B cell (primary cell): ENCODE measurements at regions not wholly inside any gene's neighbourhood (a gene's known extent, or its start where the extent isn't known, plus 50 kb on each side); places are given as distances from the start of the nearest gene placed in this dataset.
A peak's percentile ranks its signal among the peaks of the same experiment; 100 is the strongest.

ENCODE experiments used
- ATAC-seq: fragments of 200-7000 bp; cut with Tn5 transposase; one replicate; pipeline ENCODE4 v1.10.0; 2021; ENCODE audit warnings: low read depth, mild to moderate bottlenecking, moderate number of reproducible peaks, moderate library complexity
- CTCF ChIA-PET: fragments of 350-600 bp; sonication (Branson Sonifier 250); formaldehyde crosslinking; loops from one replicate; lab custom pipeline; 2021; ENCODE audit warnings: antibody characterized with exemption, inconsistent platforms; lab: Charles Lee
- POLR2A ChIA-PET: fragments of 350-600 bp; sonication (Branson Sonifier 250); formaldehyde crosslinking; loops from one replicate; lab custom pipeline; 2021; ENCODE audit warnings: antibody characterized with exemption; lab: Charles Lee
- DNase-seq: peaks from one replicate; pipeline ENCODE4 v3.0.0; 2013
- H2AFZ ChIP-seq: 2 replicates; pipeline ENCODE4 v1.6.1; 2012; ENCODE audit warnings: mild to moderate bottlenecking, low read depth, low read length; ENCODE audit not compliant: insufficient read depth, poor library complexity, severe bottlenecking
- H3K27ac ChIP-seq, 2 donors: 1 replicate in 1 of 2; 2 replicates in 1 of 2; pipeline ENCODE4 v1.5.1; 2012 to 2013; ENCODE audit warnings: low read length in 2 of 2, mild to moderate bottlenecking in 2 of 2, moderate library complexity in 1 of 2
- H3K27me3 ChIP-seq, 4 experiments: fragments of 200-600 bp in 1 of 4; sonication (generic) in 1 of 4; replicated peaks in 1 of 4; 1 replicate in 2 of 4; 2 replicates in 2 of 4; pipeline versions ENCODE4 v1.6.1 to v1.7.0; 2013 to 2016; ENCODE audit warnings: low read length in 3 of 4, mild to moderate bottlenecking in 2 of 4, mixed read lengths in 1 of 4, moderate library complexity in 1 of 4; ENCODE audit not compliant: insufficient read depth in 4 of 4, control insufficient read depth in 3 of 4; ENCODE audit errors: control extremely low read depth in 1 of 4
- H3K36me3 ChIP-seq, 2 experiments: replicated peaks in 1 of 2; 1 replicate in 1 of 2; 2 replicates in 1 of 2; pipeline versions ENCODE4 v1.6.1 to v1.7.1; 2013; ENCODE audit warnings: low read length in 1 of 2; ENCODE audit not compliant: insufficient read depth in 2 of 2, control insufficient read depth in 1 of 2; ENCODE audit errors: control extremely low read depth in 1 of 2, extremely low read depth in 1 of 2
- H3K4me1 ChIP-seq, 2 donors: fragments of 200-600 bp in 1 of 2; sonication (generic) in 1 of 2; 1 replicate in 1 of 2; 2 replicates in 1 of 2; pipeline versions ENCODE4 v1.5.1 to v1.6.1; 2013 to 2017; ENCODE audit warnings: low read length in 2 of 2; ENCODE audit not compliant: control insufficient read depth in 2 of 2, insufficient read depth in 2 of 2
- H3K4me2 ChIP-seq: replicated peaks from 2 replicates; pipeline ENCODE3; 2012; ENCODE audit warnings: mild to moderate bottlenecking, low read depth, low read length; ENCODE audit not compliant: poor library complexity, severe bottlenecking
- H3K4me3 ChIP-seq, 5 experiments: fragments of 200-600 bp in 1 of 5; sonication (generic) in 1 of 5; 1 replicate in 3 of 5; 2 replicates in 2 of 5; pipeline versions ENCODE4 v1.5.1 to v1.7.0; 2011 to 2016; ENCODE audit warnings: low read length in 4 of 5, mild to moderate bottlenecking in 4 of 5, low read depth in 2 of 5, control low read depth in 1 of 5, moderate library complexity in 1 of 5; ENCODE audit not compliant: insufficient read depth in 1 of 5; ENCODE audit errors: control extremely low read depth in 1 of 5, extremely low read depth in 1 of 5
- H3K79me2 ChIP-seq: fragments of 200-600 bp; sonication (generic); one replicate; pipeline ENCODE4 v1.6.0; 2016; ENCODE audit warnings: low read length; ENCODE audit not compliant: control insufficient read depth, insufficient read depth
- H3K9ac ChIP-seq: fragments of 200-600 bp; sonication (generic); 2 replicates; pipeline ENCODE4 v1.6.1; 2017; ENCODE audit warnings: mild to moderate bottlenecking, low read length, moderate library complexity
- H3K9me3 ChIP-seq, 3 donors: one replicate each; pipeline versions ENCODE4 v1.6.1 to v1.7.1; 2013; ENCODE audit warnings: low read length in 2 of 3; ENCODE audit not compliant: control insufficient read depth in 2 of 3, insufficient read depth in 1 of 3; ENCODE audit errors: control extremely low read depth in 1 of 3
- H4K20me1 ChIP-seq: 2 replicates; pipeline ENCODE4 v1.6.0; 2012; ENCODE audit warnings: mild to moderate bottlenecking, low read length; ENCODE audit not compliant: insufficient read depth, control insufficient read depth, poor library complexity, severe bottlenecking
- H3K27ac Mint-ChIP-seq: one replicate; pipeline ENCODE4 v1.8.0; 2021; ENCODE audit warnings: mixed read lengths
- H3K27me3 Mint-ChIP-seq: one replicate; pipeline ENCODE4 v1.8.0; 2021; ENCODE audit warnings: mixed read lengths
- H3K4me1 Mint-ChIP-seq: one replicate; pipeline ENCODE4 v1.8.0; 2021; ENCODE audit warnings: mixed read lengths
- H3K4me3 Mint-ChIP-seq: one replicate; pipeline ENCODE4 v1.8.0; 2021; ENCODE audit warnings: mixed read lengths
- H3K9me3 Mint-ChIP-seq: one replicate; pipeline ENCODE4 v1.8.0; 2022; ENCODE audit warnings: mixed read lengths; ENCODE audit not compliant: insufficient read depth
- EZH2 ChIP-seq: IDR thresholded peaks from 2 replicates; pipeline ENCODE4 v1.6.1; 2012; ENCODE audit warnings: borderline replicate concordance, low read depth, mild to moderate bottlenecking, moderate library complexity, low read length; ENCODE audit not compliant: insufficient read depth, poor library complexity, severe bottlenecking
- WGBS: methylation state at CpG from one replicate; pipeline ENCODE4 v1.1.5; 2013; ENCODE audit warnings: missing lambda C conversion rate; ENCODE audit not compliant: insufficient coverage; 5-methylcytosine and 5-hydroxymethylcytosine counted together
- intact Hi-C: fragments of 100-400 bp; cut with micrococcal nuclease; formaldehyde crosslinking; loops from one replicate; pipeline ENCODE4 v1.10.0; 2022
- TF ChIP-seq, protein P1 (sequence below): fragments of 200-600 bp; IDR thresholded peaks from one replicate; pipeline ENCODE4 v1.8.0; 2022; ENCODE audit warnings: antibody characterized with exemption, mild to moderate bottlenecking

DNA sequence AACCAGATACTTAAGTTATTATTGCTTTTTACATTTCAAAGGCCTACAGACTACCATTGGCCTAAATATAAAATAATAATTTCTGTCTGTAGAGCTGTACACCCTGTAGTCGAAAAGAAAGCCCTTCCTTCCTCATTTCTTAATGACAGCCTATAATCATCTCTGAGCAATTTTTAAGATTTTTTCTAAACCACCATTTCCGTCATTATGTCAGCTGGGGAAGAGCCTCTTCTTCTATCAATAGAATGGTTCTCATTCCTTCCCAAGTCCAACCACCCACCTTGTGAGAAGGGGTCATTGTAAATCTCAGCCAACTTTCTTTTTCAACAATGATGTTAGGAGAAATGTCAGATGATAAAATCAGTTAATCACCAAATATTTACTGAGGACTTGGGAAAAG, 91.8 kb downstream of the PLEKHG1 start:
- H3K4me1 Mint-ChIP-seq, result peaks cover 89% of the 10 kb centered on the region
- peak overlapping the region in 1 of 5 experiments; percentile 46 for H3K4me3 ChIP-seq
- peak; percentile 68 for ATAC-seq
- peak overlapping the region; percentile 92 to 96 for H3K27ac ChIP-seq
- peak overlapping the region; percentile 46 for H3K4me3 Mint-ChIP-seq
- ChIA-PET POLR2A (no interaction called here), CTCF (interaction anchor here (1.1 kb wide), 1 partner anchor 91 kb away, joined by 6 read pairs; no protein-coding TSS in a partner anchor)
- H3K79me2 ChIP-seq, result peaks cover 92% of the 10 kb centered on the region
- no peak for TF ChIP-seq EZH2
- TF ChIP-seq, protein P1, sequence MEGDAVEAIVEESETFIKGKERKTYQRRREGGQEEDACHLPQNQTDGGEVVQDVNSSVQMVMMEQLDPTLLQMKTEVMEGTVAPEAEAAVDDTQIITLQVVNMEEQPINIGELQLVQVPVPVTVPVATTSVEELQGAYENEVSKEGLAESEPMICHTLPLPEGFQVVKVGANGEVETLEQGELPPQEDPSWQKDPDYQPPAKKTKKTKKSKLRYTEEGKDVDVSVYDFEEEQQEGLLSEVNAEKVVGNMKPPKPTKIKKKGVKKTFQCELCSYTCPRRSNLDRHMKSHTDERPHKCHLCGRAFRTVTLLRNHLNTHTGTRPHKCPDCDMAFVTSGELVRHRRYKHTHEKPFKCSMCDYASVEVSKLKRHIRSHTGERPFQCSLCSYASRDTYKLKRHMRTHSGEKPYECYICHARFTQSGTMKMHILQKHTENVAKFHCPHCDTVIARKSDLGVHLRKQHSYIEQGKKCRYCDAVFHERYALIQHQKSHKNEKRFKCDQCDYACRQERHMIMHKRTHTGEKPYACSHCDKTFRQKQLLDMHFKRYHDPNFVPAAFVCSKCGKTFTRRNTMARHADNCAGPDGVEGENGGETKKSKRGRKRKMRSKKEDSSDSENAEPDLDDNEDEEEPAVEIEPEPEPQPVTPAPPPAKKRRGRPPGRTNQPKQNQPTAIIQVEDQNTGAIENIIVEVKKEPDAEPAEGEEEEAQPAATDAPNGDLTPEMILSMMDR, result no peak
- DNase-seq, result peak; percentile 78
- H3K27ac Mint-ChIP-seq, result peak overlapping the region; percentile 64
- peaks cover 81 to 96% of the 10 kb centered on the region in 2 donors for H3K4me1 ChIP-seq
- peak overlapping the region; percentile 62 for H3K4me2 ChIP-seq
- WGBS, result no CpG with 5 or more reads among the region's 2 CpGs
- no peaks in the 10 kb centered on the region for H4K20me1 ChIP-seq
- no peaks in the 10 kb centered on the region for H3K9me3 ChIP-seq
- no peaks in the 10 kb centered on the region for H3K27me3 Mint-ChIP-seq
- no peaks in the 10 kb centered on the region for H3K9me3 Mint-ChIP-seq
- H3K9ac ChIP-seq, result peak overlapping the region; percentile 24
- H3K27me3 ChIP-seq, result no peaks in the 10 kb centered on the region
- H3K36me3 ChIP-seq, result peaks cover 2 to 3% of the 10 kb centered on the region in 2 experiments
- H2AFZ ChIP-seq, result no peak overlapping the region
- intact Hi-C loops, result loop anchor here (2.0 kb wide), 6 partner anchors 29 to 273 kb away; no protein-coding TSS in a partner anchor

DNA sequence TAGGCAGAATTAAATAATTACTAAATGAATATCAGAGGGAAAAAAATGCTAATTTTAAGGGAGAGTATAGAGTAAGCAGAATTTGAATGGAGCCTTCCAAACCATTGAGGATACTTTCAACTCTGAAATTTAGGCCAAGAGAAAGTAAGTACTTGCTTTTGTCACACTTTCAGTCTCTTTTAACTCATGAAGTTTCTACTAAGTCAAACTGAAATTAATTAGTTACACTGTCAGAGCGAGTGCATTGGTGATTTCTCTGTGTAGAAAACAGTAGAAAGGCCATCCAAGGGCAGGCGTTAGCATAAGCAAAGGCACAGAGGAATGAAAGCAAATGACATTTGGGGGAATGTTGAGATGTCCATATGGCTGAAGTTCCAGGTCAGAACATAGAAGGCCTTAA, 92.9 kb downstream of the PLEKHG1 start:
- ATAC-seq (no peak), DNase-seq (no peak)
- peaks cover 2 to 3% of the 10 kb centered on the region in 2 experiments for H3K36me3 ChIP-seq
- H3K4me1 ChIP-seq, result peaks cover 84 to 96% of the 10 kb centered on the region in 2 donors
- H3K79me2 ChIP-seq, result peaks cover 92% of the 10 kb centered on the region
- H3K4me1 Mint-ChIP-seq, result peaks cover 89% of the 10 kb centered on the region
- intact Hi-C loops, result no loop called here
- ChIA-PET CTCF (no interaction called here), POLR2A (no interaction called here)
- H3K4me2 ChIP-seq, result peak overlapping the region; percentile 2
- TF ChIP-seq EZH2, result no peak
- TF ChIP-seq, protein P1, result no peak
- no peaks in the 10 kb centered on the region for H4K20me1 ChIP-seq
- peak overlapping the region; percentile 48 for H3K27ac Mint-ChIP-seq
- H3K9ac ChIP-seq, result no peak overlapping the region
- no peaks in the 10 kb centered on the region for H3K27me3 Mint-ChIP-seq
- peak overlapping the region; percentile 92 to 96 for H3K27ac ChIP-seq
- H3K9me3 ChIP-seq, result no peaks in the 10 kb centered on the region
- H3K4me3 Mint-ChIP-seq, result no peak overlapping the region
- 84% methylated on average over 2 of the region's 2 CpGs for WGBS
- H3K27me3 ChIP-seq, result no peaks in the 10 kb centered on the region
- no peak overlapping the region for H3K4me3 ChIP-seq
- no peak overlapping the region for H2AFZ ChIP-seq
- H3K9me3 Mint-ChIP-seq, result no peaks in the 10 kb centered on the region
